Stomach (tissue), 4 donors: ENCODE measurements at regions not wholly inside any gene's neighbourhood (a gene's known extent, or its start where the extent isn't known, plus 50 kb on each side); places are given as distances from the start of the nearest gene placed in this dataset.

Experiments used
- EP300 ChIP-seq: sonication (generic); formaldehyde crosslinking; IDR thresholded peaks from one replicate; pipeline ENCODE4 v1.6.1; 2017; ENCODE audit warnings: antibody characterized with exemption
- POLR2A ChIP-seq, 4 donors: fragments of 450-650 bp; IDR thresholded peaks; one replicate each; pipeline ENCODE4 v1.6.1; 2016; ENCODE audit warnings: antibody characterized with exemption in 4 of 4, control low read depth in 2 of 4, mild to moderate bottlenecking in 1 of 4, moderate library complexity in 1 of 4
- POLR2AphosphoS5 ChIP-seq, 3 donors: sonication (generic); formaldehyde crosslinking; IDR thresholded peaks; one replicate each; pipeline ENCODE4 v1.6.1; 2016; ENCODE audit warnings: antibody characterized with exemption in 3 of 3
- TF ChIP-seq, protein P1 (sequence below), 7 experiments: fragments of 450-650 bp in 4 of 7; fragments of 200-600 bp in 3 of 7; sonication (generic) in 3 of 7; IDR thresholded peaks; one replicate each; pipeline ENCODE4 v1.5.1; 2016 to 2019; ENCODE audit warnings: antibody characterized with exemption in 7 of 7, control low read depth in 2 of 7, mild to moderate bottlenecking in 1 of 7

DNA sequence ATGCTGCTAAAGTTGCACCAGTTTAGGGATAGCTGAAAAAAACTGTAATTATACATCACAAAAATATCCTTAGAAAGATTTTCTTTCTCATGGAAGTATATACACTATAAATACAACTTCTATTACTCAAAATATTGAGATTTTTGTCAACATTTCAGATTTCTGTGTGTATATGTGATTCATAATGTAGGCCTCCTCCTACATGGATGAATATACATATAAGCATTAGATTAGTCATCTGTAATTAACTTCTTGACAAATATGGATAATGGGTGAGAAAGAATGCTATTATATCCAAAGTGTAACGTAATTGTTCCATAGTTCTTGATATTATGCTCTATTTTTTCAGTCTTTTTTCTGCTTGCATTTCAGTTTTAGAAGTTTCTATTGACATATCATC lies 124.9 kb downstream of the CBLL2 start:
- TF ChIP-seq, protein P1, sequence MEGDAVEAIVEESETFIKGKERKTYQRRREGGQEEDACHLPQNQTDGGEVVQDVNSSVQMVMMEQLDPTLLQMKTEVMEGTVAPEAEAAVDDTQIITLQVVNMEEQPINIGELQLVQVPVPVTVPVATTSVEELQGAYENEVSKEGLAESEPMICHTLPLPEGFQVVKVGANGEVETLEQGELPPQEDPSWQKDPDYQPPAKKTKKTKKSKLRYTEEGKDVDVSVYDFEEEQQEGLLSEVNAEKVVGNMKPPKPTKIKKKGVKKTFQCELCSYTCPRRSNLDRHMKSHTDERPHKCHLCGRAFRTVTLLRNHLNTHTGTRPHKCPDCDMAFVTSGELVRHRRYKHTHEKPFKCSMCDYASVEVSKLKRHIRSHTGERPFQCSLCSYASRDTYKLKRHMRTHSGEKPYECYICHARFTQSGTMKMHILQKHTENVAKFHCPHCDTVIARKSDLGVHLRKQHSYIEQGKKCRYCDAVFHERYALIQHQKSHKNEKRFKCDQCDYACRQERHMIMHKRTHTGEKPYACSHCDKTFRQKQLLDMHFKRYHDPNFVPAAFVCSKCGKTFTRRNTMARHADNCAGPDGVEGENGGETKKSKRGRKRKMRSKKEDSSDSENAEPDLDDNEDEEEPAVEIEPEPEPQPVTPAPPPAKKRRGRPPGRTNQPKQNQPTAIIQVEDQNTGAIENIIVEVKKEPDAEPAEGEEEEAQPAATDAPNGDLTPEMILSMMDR (IDR thresholded peaks at IDR 0.05): no peak
- TF ChIP-seq EP300 (no peak), POLR2AphosphoS5 (IDR thresholded peaks at IDR 0.05) (no peak), POLR2A (IDR thresholded peaks at IDR 0.05) (no peak)
